ENCODE measurements at regions not wholly inside any gene's neighbourhood (a gene's known extent, or its start where the extent isn't known, plus 50 kb on each side); places are given as distances from the start of the nearest gene placed in this dataset.

DNA sequence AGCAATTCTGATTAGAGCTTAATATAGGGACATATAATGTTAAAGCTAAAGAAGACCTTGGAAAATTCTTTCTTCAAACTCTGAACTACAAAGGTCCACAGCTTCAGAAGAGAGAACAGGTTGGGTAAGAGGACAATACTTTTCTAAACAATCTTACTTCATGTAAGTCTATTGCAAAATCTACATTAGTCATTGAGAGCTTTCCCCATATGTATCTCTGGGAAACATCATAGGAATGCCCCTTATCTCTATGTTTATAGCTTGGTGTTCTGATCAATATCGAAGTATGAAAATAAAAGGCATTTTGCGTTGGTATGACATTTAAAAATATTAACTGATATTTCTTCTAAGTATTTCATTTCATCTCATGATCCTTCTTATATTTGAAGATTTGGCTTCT is 962.6 kb downstream of the AACS start:
- TF ChIP-seq, protein P1, sequence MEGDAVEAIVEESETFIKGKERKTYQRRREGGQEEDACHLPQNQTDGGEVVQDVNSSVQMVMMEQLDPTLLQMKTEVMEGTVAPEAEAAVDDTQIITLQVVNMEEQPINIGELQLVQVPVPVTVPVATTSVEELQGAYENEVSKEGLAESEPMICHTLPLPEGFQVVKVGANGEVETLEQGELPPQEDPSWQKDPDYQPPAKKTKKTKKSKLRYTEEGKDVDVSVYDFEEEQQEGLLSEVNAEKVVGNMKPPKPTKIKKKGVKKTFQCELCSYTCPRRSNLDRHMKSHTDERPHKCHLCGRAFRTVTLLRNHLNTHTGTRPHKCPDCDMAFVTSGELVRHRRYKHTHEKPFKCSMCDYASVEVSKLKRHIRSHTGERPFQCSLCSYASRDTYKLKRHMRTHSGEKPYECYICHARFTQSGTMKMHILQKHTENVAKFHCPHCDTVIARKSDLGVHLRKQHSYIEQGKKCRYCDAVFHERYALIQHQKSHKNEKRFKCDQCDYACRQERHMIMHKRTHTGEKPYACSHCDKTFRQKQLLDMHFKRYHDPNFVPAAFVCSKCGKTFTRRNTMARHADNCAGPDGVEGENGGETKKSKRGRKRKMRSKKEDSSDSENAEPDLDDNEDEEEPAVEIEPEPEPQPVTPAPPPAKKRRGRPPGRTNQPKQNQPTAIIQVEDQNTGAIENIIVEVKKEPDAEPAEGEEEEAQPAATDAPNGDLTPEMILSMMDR (IDR thresholded peaks at IDR 0.05; ENCODE audit: insufficient read depth, low read length, poor library complexity, severe bottlenecking): no peak
- TF ChIP-seq EZH2phosphoT487 (conservative IDR thresholded peaks at IDR 0.05; ENCODE audit: low read length): no peak
